ENCODE measurements at regions not wholly inside any gene's neighbourhood (a gene's known extent, or its start where the extent isn't known, plus 50 kb on each side); places are given as distances from the start of the nearest gene placed in this dataset.

DNA sequence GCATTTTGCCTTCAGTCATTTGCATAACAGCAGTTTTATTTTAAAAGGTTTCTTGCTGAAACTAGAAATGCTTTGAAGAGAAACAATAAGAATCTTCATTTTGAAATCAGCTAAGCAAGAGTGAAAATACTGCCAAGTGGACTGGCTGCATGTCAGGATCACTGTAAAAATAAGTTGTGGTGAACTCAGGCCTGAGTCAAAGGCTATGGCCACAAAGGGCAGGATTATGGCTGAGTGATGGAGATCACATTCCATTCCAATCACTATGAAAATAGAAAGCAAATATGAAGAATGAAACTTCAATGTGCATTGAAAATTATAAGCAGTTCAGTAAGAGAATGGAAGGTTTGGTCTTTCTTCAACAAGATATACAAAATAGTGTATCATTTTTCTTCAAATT is 224.5 kb downstream of the PCDH18 start:
- TF ChIP-seq EZH2 (IDR thresholded peaks at IDR 0.05), result no peak
- TF ChIP-seq POLR2A (IDR thresholded peaks at IDR 0.05; ENCODE audit: borderline replicate concordance, extremely low read depth, insufficient read depth, insufficient read length), result no peak
- TF ChIP-seq, protein P1, sequence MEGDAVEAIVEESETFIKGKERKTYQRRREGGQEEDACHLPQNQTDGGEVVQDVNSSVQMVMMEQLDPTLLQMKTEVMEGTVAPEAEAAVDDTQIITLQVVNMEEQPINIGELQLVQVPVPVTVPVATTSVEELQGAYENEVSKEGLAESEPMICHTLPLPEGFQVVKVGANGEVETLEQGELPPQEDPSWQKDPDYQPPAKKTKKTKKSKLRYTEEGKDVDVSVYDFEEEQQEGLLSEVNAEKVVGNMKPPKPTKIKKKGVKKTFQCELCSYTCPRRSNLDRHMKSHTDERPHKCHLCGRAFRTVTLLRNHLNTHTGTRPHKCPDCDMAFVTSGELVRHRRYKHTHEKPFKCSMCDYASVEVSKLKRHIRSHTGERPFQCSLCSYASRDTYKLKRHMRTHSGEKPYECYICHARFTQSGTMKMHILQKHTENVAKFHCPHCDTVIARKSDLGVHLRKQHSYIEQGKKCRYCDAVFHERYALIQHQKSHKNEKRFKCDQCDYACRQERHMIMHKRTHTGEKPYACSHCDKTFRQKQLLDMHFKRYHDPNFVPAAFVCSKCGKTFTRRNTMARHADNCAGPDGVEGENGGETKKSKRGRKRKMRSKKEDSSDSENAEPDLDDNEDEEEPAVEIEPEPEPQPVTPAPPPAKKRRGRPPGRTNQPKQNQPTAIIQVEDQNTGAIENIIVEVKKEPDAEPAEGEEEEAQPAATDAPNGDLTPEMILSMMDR (IDR thresholded peaks at IDR 0.05 in 2 of 3, conservative IDR thresholded peaks at IDR 0.05 in 1 of 3; ENCODE audit: borderline replicate concordance in 1 of 3, insufficient read depth in 1 of 3, low read depth in 2 of 3, low read length in 2 of 3), result no peak
- TF ChIP-seq ELF1 (IDR thresholded peaks at IDR 0.05; ENCODE audit: borderline replicate concordance, low read depth), result no peak
- TF ChIP-seq SIN3A (IDR thresholded peaks at IDR 0.05; ENCODE audit: low read depth), result no peak
- TF ChIP-seq SRF (IDR thresholded peaks at IDR 0.05; ENCODE audit: low read depth), result no peak
- no peak for TF ChIP-seq ZNF274 (IDR thresholded peaks at IDR 0.05; ENCODE audit: low read depth, low read length)
- TF ChIP-seq POLR2AphosphoS5 (IDR thresholded peaks at IDR 0.05; ENCODE audit: low read depth, low read length), result no peak

Measured in HCT116 (cell line).